PC-3 (cell line): ENCODE measurements at regions not wholly inside any gene's neighbourhood (a gene's known extent, or its start where the extent isn't known, plus 50 kb on each side); places are given as distances from the start of the nearest gene placed in this dataset.

Experiments used
- ATAC-seq: fragments of 200-7000 bp; cut with Tn5 transposase; 2 replicates; pipeline ENCODE4 v1.9.1; 2020; ENCODE audit warnings: mild to moderate bottlenecking, moderate library complexity
- BruUV-seq: library from RNA; stranded (reverse); fragments of 400-500 nt; replicated peaks from 2 replicates; lab custom pipeline; 2021; lab: Mats Ljungman, UMichigan
- CTCF ChIA-PET: fragments of 300-600 bp; sonication (Branson Sonifier 250); formaldehyde crosslinking; loops from one replicate; lab custom pipeline; 2022; ENCODE audit warnings: antibody characterized with exemption; lab: Charles Lee
- POLR2A ChIA-PET: fragments of 300-600 bp; sonication (Branson Sonifier 250); formaldehyde crosslinking; loops from one replicate; lab custom pipeline; 2022; ENCODE audit warnings: antibody characterized with exemption; ENCODE audit not compliant: unreplicated experiment; lab: Charles Lee
- DNase-seq: peaks from one replicate; pipeline ENCODE4 v3.0.0-alpha.2; 2015
- H2AFZ ChIP-seq: fragments of 300-600 bp; sonication (generic); 2 replicates; pipeline ENCODE4 v1.6.0; 2016; ENCODE audit warnings: antibody characterized with exemption, low read length
- H3F3A ChIP-seq: fragments of 300-600 bp; sonication (generic); one replicate; pipeline ENCODE4 v1.6.0; 2017; ENCODE audit warnings: antibody characterized with exemption, low read length, control low read depth, mild to moderate bottlenecking; ENCODE audit not compliant: unreplicated experiment
- H3K27ac ChIP-seq: fragments of 300-600 bp; sonication (generic); 2 replicates; pipeline ENCODE4 v1.5.1; 2016; ENCODE audit warnings: mild to moderate bottlenecking, low read length
- H3K27me3 ChIP-seq: fragments of 300-600 bp; sonication (generic); 2 replicates; pipeline ENCODE4 v1.6.1; 2016; ENCODE audit warnings: low read length, mixed read lengths
- H3K36me3 ChIP-seq: fragments of 300-600 bp; sonication (generic); 2 replicates; pipeline ENCODE4 v1.6.1; 2016; ENCODE audit warnings: low read depth, mixed run types, low read length, mixed read lengths
- H3K4me1 ChIP-seq: fragments of 300-600 bp; sonication (generic); 2 replicates; pipeline ENCODE4 v1.5.1; 2016; ENCODE audit warnings: low read length; ENCODE audit not compliant: insufficient read depth
- H3K4me2 ChIP-seq: fragments of 300-600 bp; sonication (generic); 2 replicates; pipeline ENCODE4 v1.6.0; 2016; ENCODE audit warnings: low read length
- H3K4me3 ChIP-seq: fragments of 300-600 bp; sonication (generic); 2 replicates; pipeline ENCODE4 v1.5.1; 2016; ENCODE audit warnings: mild to moderate bottlenecking, low read length, mixed read lengths
- H3K79me2 ChIP-seq: fragments of 300-600 bp; sonication (generic); 2 replicates; pipeline ENCODE4 v1.6.1; 2017; ENCODE audit warnings: low read length, mixed read lengths
- H3K9ac ChIP-seq: fragments of 300-600 bp; sonication (generic); 2 replicates; pipeline ENCODE4 v1.6.0; 2016; ENCODE audit warnings: mild to moderate bottlenecking, low read length
- H3K9me2 ChIP-seq: fragments of 300-600 bp; sonication (generic); replicated peaks from 2 replicates; pipeline ENCODE4 v1.6.1; 2016; ENCODE audit warnings: mixed run types, low read length, mixed read lengths
- H3K9me3 ChIP-seq: fragments of 300-600 bp; sonication (generic); 2 replicates; pipeline ENCODE4 v1.6.1; 2016; ENCODE audit warnings: low read length, mixed read lengths
- H4K20me1 ChIP-seq: fragments of 300-600 bp; sonication (generic); 2 replicates; pipeline ENCODE4 v1.6.1; 2016; ENCODE audit warnings: low read length, mixed read lengths
- CTCF ChIP-seq: fragments of 300-600 bp; sonication (generic); conservative IDR thresholded peaks from 2 replicates; pipeline ENCODE4 v1.5.1; 2017; ENCODE audit warnings: antibody characterized with exemption, low read depth, mild to moderate bottlenecking, low read length
- EZH2 ChIP-seq: fragments of 300-600 bp; sonication (generic); IDR thresholded peaks from one replicate; pipeline ENCODE4 v1.6.1; 2017; ENCODE audit warnings: antibody characterized with exemption, mild to moderate bottlenecking, low read length; ENCODE audit not compliant: unreplicated experiment
- EZH2phosphoT487 ChIP-seq: fragments of 300-600 bp; sonication (generic); IDR thresholded peaks from 2 replicates; pipeline ENCODE4 v1.6.1; 2018; ENCODE audit warnings: mild to moderate bottlenecking, antibody characterized with exemption, low read length, borderline replicate concordance
- intact Hi-C: fragments of 100-400 bp; cut with micrococcal nuclease; formaldehyde crosslinking; loops from 2 replicates; pipeline ENCODE4 v1.9.0; 2023

- no peak for TF ChIP-seq EZH2phosphoT487
- TF ChIP-seq CTCF = no peak
- TF ChIP-seq EZH2 = no peak
- H3K27me3 ChIP-seq = no peaks in the 10 kb centered on the region
- no peak overlapping the region for H3K27ac ChIP-seq
- no peaks in the 10 kb centered on the region for H3K9me2 ChIP-seq
- intact Hi-C loops = no loop called here
- BruUV-seq = no TSS peak
- no peak overlapping the region for H2AFZ ChIP-seq
- no peaks in the 10 kb centered on the region for H3K79me2 ChIP-seq
- no peaks in the 10 kb centered on the region for H4K20me1 ChIP-seq
- H3K4me1 ChIP-seq = no peaks in the 10 kb centered on the region
- DNase-seq = no peak
- no peak overlapping the region for H3K4me3 ChIP-seq
- no peak overlapping the region for H3K9ac ChIP-seq
- H3F3A ChIP-seq = no peaks in the 10 kb centered on the region
- no peak overlapping the region for H3K4me2 ChIP-seq
- no peak for ATAC-seq
- H3K9me3 ChIP-seq = peaks cover 14% of the 10 kb centered on the region; the same call in 1 of the 2 replicates
- ChIA-PET POLR2A (no interaction called here), CTCF (no interaction called here)
- no peaks in the 10 kb centered on the region for H3K36me3 ChIP-seq
Observed at GRCh38 chr20:41952166-41952565, 334.0 kb upstream of the CHD6 start.

GRCh38 chr20:41951615-41952014 lies 333.4 kb upstream of the CHD6 start:
- BruUV-seq = no TSS peak

More at GRCh38 chr20:41951615-41952014, 333.4 kb upstream of the CHD6 start:
- Histone ChIP-seq H3K36me3 (no peaks in the 10 kb centered on the region), H4K20me1 (no peaks in the 10 kb centered on the region), H3K4me2 (no peak overlapping the region), H3F3A (no peaks in the 10 kb centered on the region), H3K9ac (no peak overlapping the region), H3K9me3 (peaks cover 14% of the 10 kb centered on the region; the same call in 1 of the 2 replicates), H3K4me1 (no peaks in the 10 kb centered on the region), H3K4me3 (no peak overlapping the region), H3K27me3 (no peaks in the 10 kb centered on the region), H3K9me2 (no peaks in the 10 kb centered on the region), H3K79me2 (no peaks in the 10 kb centered on the region), H3K27ac (no peak overlapping the region), H2AFZ (no peak overlapping the region)
- intact Hi-C loops = no loop called here
- CTCF ChIA-PET = no interaction called here
- DNase-seq (no peak), ATAC-seq (no peak)
- TF ChIP-seq EZH2phosphoT487 (no peak), EZH2 (no peak), CTCF (no peak)
- POLR2A ChIA-PET = no interaction called here
